Ectodermal cell (in vitro differentiated cells): ENCODE measurements at regions not wholly inside any gene's neighbourhood (a gene's known extent, or its start where the extent isn't known, plus 50 kb on each side); places are given as distances from the start of the nearest gene placed in this dataset.
A peak's percentile ranks its signal among the peaks of the same experiment; 100 is the strongest.

Experiments
- H3K27ac ChIP-seq: 2 replicates; pipeline ENCODE4 v1.7.0; 2013; ENCODE audit warnings: mild to moderate bottlenecking, low read depth, low read length; ENCODE audit not compliant: insufficient read depth, poor library complexity, severe bottlenecking
- H3K27me3 ChIP-seq: 2 replicates; pipeline ENCODE4 v1.7.0; 2013; ENCODE audit warnings: mild to moderate bottlenecking, low read length; ENCODE audit not compliant: insufficient read depth, control insufficient read depth, poor library complexity, severe bottlenecking
- H3K36me3 ChIP-seq: one replicate; pipeline ENCODE4 v1.7.0; 2013; ENCODE audit warnings: low read length; ENCODE audit not compliant: control insufficient read depth, insufficient read depth
- H3K4me1 ChIP-seq: one replicate; pipeline ENCODE4 v1.7.0; 2013; ENCODE audit warnings: low read length; ENCODE audit not compliant: control insufficient read depth, insufficient read depth
- H3K4me3 ChIP-seq: 2 replicates; pipeline ENCODE4 v1.7.0; 2013; ENCODE audit warnings: low read depth, low read length, control low read depth; ENCODE audit not compliant: insufficient read depth
- H3K9me3 ChIP-seq: 2 replicates; pipeline ENCODE4 v1.7.0; 2013; ENCODE audit warnings: mild to moderate bottlenecking, low read length, moderate library complexity; ENCODE audit not compliant: control insufficient read depth
- WGBS, 2 experiments: methylation state at CpG; one replicate each; pipeline ENCODE4 v1.1.7; 2013; ENCODE audit warnings: missing lambda C conversion rate in 2 of 2; 5-methylcytosine and 5-hydroxymethylcytosine counted together

GRCh38 chr12:4026517-4026916 lies 153.3 kb upstream of the PARP11 start:
- 89 to 91% methylated on average over 7 of the region's 7 CpGs for WGBS, 2 experiments
- H3K4me1 ChIP-seq, result peaks cover 42% of the 10 kb centered on the region
- no peak overlapping the region for H3K4me3 ChIP-seq
- H3K27me3 ChIP-seq, result peaks cover 22% of the 10 kb centered on the region
- no peaks in the 10 kb centered on the region for H3K36me3 ChIP-seq
- H3K27ac ChIP-seq, result no peak overlapping the region
- H3K9me3 ChIP-seq, result no peaks in the 10 kb centered on the region

GRCh38 chr12:4026020-4026358 lies 152.8 kb upstream of the PARP11 start:
- H3K27me3 ChIP-seq, result peaks cover 22% of the 10 kb centered on the region
- H3K4me3 ChIP-seq, result no peak overlapping the region
- no peak overlapping the region for H3K27ac ChIP-seq
- 40% methylated on average over 10 of the region's 10 CpGs for WGBS, 2 experiments
- no peaks in the 10 kb centered on the region for H3K9me3 ChIP-seq
- H3K4me1 ChIP-seq, result peaks cover 41% of the 10 kb centered on the region
- H3K36me3 ChIP-seq, result no peaks in the 10 kb centered on the region

GRCh38 chr12:4025181-4026019 lies 152.2 kb upstream of the PARP11 start:
- Histone ChIP-seq H3K27me3 (peaks cover 22% of the 10 kb centered on the region), H3K9me3 (no peaks in the 10 kb centered on the region), H3K27ac (peak overlapping the region; percentile 27), H3K4me3 (no peak overlapping the region), H3K36me3 (no peaks in the 10 kb centered on the region), H3K4me1 (peaks cover 36% of the 10 kb centered on the region)
- 4% methylated on average over 20 of the region's 20 CpGs for WGBS, 2 experiments

GRCh38 chr12:4024701-4025100 lies 151.5 kb upstream of the PARP11 start:
- H3K27ac ChIP-seq, result peak overlapping the region; percentile 18

GRCh38 chr12:4015225-4016091 lies 142.3 kb upstream of the PARP11 start:
- Histone ChIP-seq H3K9me3 (no peaks in the 10 kb centered on the region), H3K27me3 (no peaks in the 10 kb centered on the region), H3K36me3 (no peaks in the 10 kb centered on the region), H3K27ac (no peak overlapping the region), H3K4me3 (no peak overlapping the region), H3K4me1 (peaks cover 9% of the 10 kb centered on the region)
- WGBS, 2 experiments, result 82% methylated on average over 12 of the region's 12 CpGs

More at GRCh38 chr12:4024701-4025100, 151.5 kb upstream of the PARP11 start:
- H3K9me3 ChIP-seq, result no peaks in the 10 kb centered on the region
- no peak overlapping the region for H3K4me3 ChIP-seq
- no peaks in the 10 kb centered on the region for H3K36me3 ChIP-seq
- peaks cover 22% of the 10 kb centered on the region for H3K27me3 ChIP-seq
- H3K4me1 ChIP-seq, result peaks cover 34% of the 10 kb centered on the region
- WGBS, 2 experiments, result 15 to 19% methylated on average over 7 of the region's 7 CpGs

- Histone ChIP-seq H3K27me3 (no peaks in the 10 kb centered on the region), H3K4me3 (no peak overlapping the region), H3K36me3 (no peaks in the 10 kb centered on the region), H3K27ac (no peak overlapping the region), H3K4me1 (peaks cover 9% of the 10 kb centered on the region), H3K9me3 (no peaks in the 10 kb centered on the region)
- 82% methylated on average over 6 of the region's 6 CpGs for WGBS, 2 experiments
Measured at GRCh38 chr12:4014858-4015224, 141.6 kb upstream of the PARP11 start.

- H3K36me3 ChIP-seq, result no peaks in the 10 kb centered on the region
- no peaks in the 10 kb centered on the region for H3K9me3 ChIP-seq
- peaks cover 9% of the 10 kb centered on the region for H3K4me1 ChIP-seq
- no peak overlapping the region for H3K27ac ChIP-seq
- H3K4me3 ChIP-seq, result no peak overlapping the region
- 92 to 96% methylated on average over 2 of the region's 2 CpGs for WGBS, 2 experiments
- no peaks in the 10 kb centered on the region for H3K27me3 ChIP-seq
Measured at GRCh38 chr12:4014444-4014843, 141.2 kb upstream of the PARP11 start.

- 74 to 78% methylated on average over 5 of the region's 5 CpGs for WGBS, 2 experiments
- Histone ChIP-seq H3K27me3 (no peaks in the 10 kb centered on the region), H3K4me1 (peaks cover 9% of the 10 kb centered on the region), H3K27ac (no peak overlapping the region), H3K36me3 (no peaks in the 10 kb centered on the region), H3K4me3 (no peak overlapping the region), H3K9me3 (no peaks in the 10 kb centered on the region)
Measured at GRCh38 chr12:4012977-4013968, 140.1 kb upstream of the PARP11 start.

GRCh38 chr12:4012073-4012472 lies 138.9 kb upstream of the PARP11 start:
- no peak overlapping the region for H3K4me3 ChIP-seq
- no peaks in the 10 kb centered on the region for H3K27me3 ChIP-seq
- no peak overlapping the region for H3K27ac ChIP-seq
- no peaks in the 10 kb centered on the region for H3K9me3 ChIP-seq
- H3K36me3 ChIP-seq, result no peaks in the 10 kb centered on the region
- peaks cover 9% of the 10 kb centered on the region for H3K4me1 ChIP-seq
